SK-N-SH treated with all-trans-retinoic acid at 6 μM for 48 hours (cell line): ENCODE measurements at regions not wholly inside any gene's neighbourhood (a gene's known extent, or its start where the extent isn't known, plus 50 kb on each side); places are given as distances from the start of the nearest gene placed in this dataset.

ENCODE experiments used
- CREB5 ChIP-seq: fragments of 250-450 bp; sonication (Bioruptor Pico); IDR thresholded peaks from 2 replicates; pipeline ENCODE4 v1.5.1; 2020; ENCODE audit warnings: low read depth, mild to moderate bottlenecking, moderate library complexity
- PATZ1 ChIP-seq: fragments of 250-450 bp; sonication (Bioruptor Pico); IDR thresholded peaks from 2 replicates; pipeline ENCODE4 v1.8.0; 2020; ENCODE audit warnings: mild to moderate bottlenecking, moderate library complexity, borderline replicate concordance
- POU6F1 ChIP-seq: fragments of 250-450 bp; sonication (Bioruptor Pico); IDR thresholded peaks from 2 replicates; pipeline ENCODE4 v1.8.0; 2021; ENCODE audit warnings: low read depth, mild to moderate bottlenecking, moderate library complexity, borderline replicate concordance
- TSHZ2 ChIP-seq: fragments of 250-450 bp; sonication (Bioruptor Pico); IDR thresholded peaks from 2 replicates; pipeline ENCODE4 v1.5.0; 2020; ENCODE audit warnings: mild to moderate bottlenecking, moderate library complexity
- ZFP3 ChIP-seq: fragments of 250-450 bp; sonication (Bioruptor Pico); IDR thresholded peaks from 2 replicates; pipeline ENCODE4 v1.5.0; 2020; ENCODE audit warnings: mild to moderate bottlenecking, moderate library complexity
- ZNF565 ChIP-seq: fragments of 450-650 bp; formaldehyde crosslinking; conservative IDR thresholded peaks from 2 replicates; pipeline ENCODE4 v1.5.0; 2020; ENCODE audit warnings: low read depth, mild to moderate bottlenecking, moderate library complexity

- TF ChIP-seq PATZ1 (CRISPR knock-in tag): no peak
- no peak for TF ChIP-seq CREB5 (CRISPR knock-in tag)
- no peak for TF ChIP-seq POU6F1 (CRISPR knock-in tag)
- no peak for TF ChIP-seq TSHZ2 (CRISPR knock-in tag)
- no peak for TF ChIP-seq ZNF565 (CRISPR knock-in tag)
- TF ChIP-seq ZFP3 (CRISPR knock-in tag): no peak
Measured at GRCh38 chr12:91947459-91947858, 198.2 kb downstream of the BTG1 start.
